Skeletal muscle tissue (tissue), 3 donors: ENCODE measurements at regions not wholly inside any gene's neighbourhood (a gene's known extent, or its start where the extent isn't known, plus 50 kb on each side); places are given as distances from the start of the nearest gene placed in this dataset.

Experiments used
- H3K27ac ChIP-seq: one replicate; pipeline ENCODE4 v1.7.0; 2013; ENCODE audit warnings: mild to moderate bottlenecking, low read depth, low read length, inconsistent platforms
- H3K27me3 ChIP-seq, 3 donors: one replicate each; pipeline ENCODE4 v1.7.0; 2013; ENCODE audit warnings: low read length in 3 of 3; ENCODE audit not compliant: control insufficient read depth in 3 of 3, insufficient read depth in 3 of 3
- H3K36me3 ChIP-seq, 3 donors: one replicate each; pipeline ENCODE4 v1.7.0; 2013; ENCODE audit warnings: low read length in 3 of 3; ENCODE audit not compliant: control insufficient read depth in 3 of 3, insufficient read depth in 3 of 3
- H3K4me1 ChIP-seq, 3 donors: one replicate each; pipeline ENCODE4 v1.7.0; 2013; ENCODE audit warnings: low read length in 3 of 3, mild to moderate bottlenecking in 3 of 3; ENCODE audit not compliant: control insufficient read depth in 3 of 3, insufficient read depth in 3 of 3
- H3K4me3 ChIP-seq, 3 donors: one replicate each; pipeline ENCODE4 v1.7.0; 2013; ENCODE audit warnings: low read length in 3 of 3
- H3K9ac ChIP-seq, 3 donors: one replicate each; pipeline ENCODE4 v1.7.0; 2013; ENCODE audit warnings: low read length in 3 of 3, mild to moderate bottlenecking in 3 of 3, moderate library complexity in 2 of 3, low read depth in 1 of 3
- H3K9me3 ChIP-seq, 3 donors: one replicate each; pipeline ENCODE4 v1.7.0; 2013; ENCODE audit warnings: low read length in 3 of 3; ENCODE audit not compliant: control insufficient read depth in 3 of 3
- donor health status: Osteomylitis.

- Histone ChIP-seq H3K9me3 (peaks cover 0 to 9% (median 6%) of the 10 kb centered on the region in 3 donors), H3K9ac (no peak overlapping the region), H3K4me3 (no peak overlapping the region), H3K27me3 (peaks cover 0 to 3% (median 2%) of the 10 kb centered on the region in 3 donors), H3K4me1 (no peaks in the 10 kb centered on the region), H3K36me3 (no peaks in the 10 kb centered on the region), H3K27ac (no peak overlapping the region)
These were observed 901.5 kb downstream of the TBC1D22A start for GRCh38 chr22:47663615-47664605.

GRCh38 chr22:47659467-47660223, 897.2 kb downstream of the TBC1D22A start:
- no peaks in the 10 kb centered on the region for H3K36me3 ChIP-seq
- H3K9ac ChIP-seq, result no peak overlapping the region
- no peak overlapping the region for H3K27ac ChIP-seq
- H3K27me3 ChIP-seq, result peaks cover 0 to 6% (median 3%) of the 10 kb centered on the region in 3 donors
- peaks cover 0 to 9% (median 6%) of the 10 kb centered on the region in 3 donors for H3K9me3 ChIP-seq
- H3K4me1 ChIP-seq, result no peaks in the 10 kb centered on the region
- H3K4me3 ChIP-seq, result no peak overlapping the region

GRCh38 chr22:47658182-47658581, 895.7 kb downstream of the TBC1D22A start:
- Histone ChIP-seq H3K36me3 (no peaks in the 10 kb centered on the region), H3K9ac (no peak overlapping the region), H3K9me3 (peaks cover 0 to 5% (median 2%) of the 10 kb centered on the region in 3 donors), H3K27ac (no peak overlapping the region), H3K27me3 (peaks cover 0 to 6% (median 3%) of the 10 kb centered on the region in 3 donors), H3K4me3 (no peak overlapping the region), H3K4me1 (no peaks in the 10 kb centered on the region)

GRCh38 chr22:47657224-47657623, 894.8 kb downstream of the TBC1D22A start:
- no peak overlapping the region for H3K9ac ChIP-seq
- H3K4me3 ChIP-seq, result no peak overlapping the region
- no peaks in the 10 kb centered on the region for H3K36me3 ChIP-seq
- peaks cover 0 to 3% (median 0%) of the 10 kb centered on the region in 3 donors for H3K9me3 ChIP-seq
- peaks cover 0 to 6% (median 3%) of the 10 kb centered on the region in 3 donors for H3K27me3 ChIP-seq
- no peaks in the 10 kb centered on the region for H3K4me1 ChIP-seq
- no peak overlapping the region for H3K27ac ChIP-seq

GRCh38 chr22:47656806-47657205, 894.4 kb downstream of the TBC1D22A start:
- H3K27me3 ChIP-seq, result peaks cover 0 to 6% (median 3%) of the 10 kb centered on the region in 3 donors

GRCh38 chr22:47655930-47656329, 893.5 kb downstream of the TBC1D22A start:
- no peak overlapping the region for H3K4me3 ChIP-seq
- H3K9ac ChIP-seq, result no peak overlapping the region
- no peaks in the 10 kb centered on the region for H3K4me1 ChIP-seq
- H3K27ac ChIP-seq, result no peak overlapping the region
- H3K27me3 ChIP-seq, result peaks cover 0 to 6% (median 3%) of the 10 kb centered on the region in 3 donors
- H3K9me3 ChIP-seq, result no peaks in the 10 kb centered on the region
- no peaks in the 10 kb centered on the region for H3K36me3 ChIP-seq

More at GRCh38 chr22:47656806-47657205, 894.4 kb downstream of the TBC1D22A start:
- H3K4me1 ChIP-seq, result no peaks in the 10 kb centered on the region
- peaks cover 0 to 3% (median 0%) of the 10 kb centered on the region in 3 donors for H3K9me3 ChIP-seq
- no peak overlapping the region for H3K9ac ChIP-seq
- H3K4me3 ChIP-seq, result no peak overlapping the region
- no peak overlapping the region for H3K27ac ChIP-seq
- H3K36me3 ChIP-seq, result no peaks in the 10 kb centered on the region

- Histone ChIP-seq H3K9ac (no peak overlapping the region), H3K27ac (no peak overlapping the region), H3K4me3 (no peak overlapping the region), H3K9me3 (no peaks in the 10 kb centered on the region), H3K4me1 (no peaks in the 10 kb centered on the region), H3K27me3 (peaks cover 0 to 8% (median 3%) of the 10 kb centered on the region in 3 donors), H3K36me3 (no peaks in the 10 kb centered on the region)
These were observed 892.6 kb downstream of the TBC1D22A start for GRCh38 chr22:47654922-47655491.

GRCh38 chr22:47653921-47654320, 891.5 kb downstream of the TBC1D22A start:
- Histone ChIP-seq H3K9ac (no peak overlapping the region), H3K9me3 (no peaks in the 10 kb centered on the region), H3K27me3 (peaks cover 0 to 7% (median 0%) of the 10 kb centered on the region in 3 donors)

GRCh38 chr22:47651216-47651987, 889.0 kb downstream of the TBC1D22A start:
- Histone ChIP-seq H3K27ac (no peak overlapping the region), H3K4me1 (no peaks in the 10 kb centered on the region), H3K4me3 (no peak overlapping the region), H3K9ac (no peak overlapping the region), H3K9me3 (no peaks in the 10 kb centered on the region), H3K27me3 (peaks cover 3 to 4% (median 4%) of the 10 kb centered on the region in 3 donors), H3K36me3 (no peaks in the 10 kb centered on the region)

More at GRCh38 chr22:47653921-47654320, 891.5 kb downstream of the TBC1D22A start:
- no peak overlapping the region for H3K4me3 ChIP-seq
- H3K36me3 ChIP-seq, result no peaks in the 10 kb centered on the region
- H3K27ac ChIP-seq, result no peak overlapping the region
- no peaks in the 10 kb centered on the region for H3K4me1 ChIP-seq
